Endodermal cell (in vitro differentiated cells): ENCODE measurements at regions not wholly inside any gene's neighbourhood (a gene's known extent, or its start where the extent isn't known, plus 50 kb on each side); places are given as distances from the start of the nearest gene placed in this dataset.

Experiments
- DNase-seq: peaks from one replicate; pipeline ENCODE4 v3.0.0-alpha.2; 2017
- H3K27ac ChIP-seq: 2 replicates; pipeline ENCODE4 v1.5.1; 2013; ENCODE audit warnings: mild to moderate bottlenecking, low read depth, low read length, moderate library complexity
- H3K27me3 ChIP-seq: 2 replicates; pipeline ENCODE4 v1.6.1; 2013; ENCODE audit warnings: mild to moderate bottlenecking, low read length, moderate library complexity; ENCODE audit not compliant: insufficient read depth, control insufficient read depth, poor library complexity, severe bottlenecking
- H3K36me3 ChIP-seq: 2 replicates; pipeline ENCODE4 v1.7.0; 2013; ENCODE audit warnings: mild to moderate bottlenecking, low read length, moderate library complexity; ENCODE audit not compliant: control insufficient read depth, insufficient read depth
- H3K4me1 ChIP-seq: one replicate; pipeline ENCODE4 v1.7.0; 2013; ENCODE audit warnings: low read length; ENCODE audit not compliant: control insufficient read depth, insufficient read depth
- H3K4me3 ChIP-seq: 2 replicates; pipeline ENCODE4 v1.5.1; 2013; ENCODE audit warnings: mild to moderate bottlenecking, low read length, moderate library complexity
- H3K9ac ChIP-seq: 2 replicates; pipeline ENCODE4 v1.6.1; 2013; ENCODE audit warnings: mild to moderate bottlenecking, low read length, moderate library complexity; ENCODE audit not compliant: poor library complexity, severe bottlenecking; ENCODE audit errors: extremely low read depth
- H3K9me3 ChIP-seq: 2 replicates; pipeline ENCODE4 v1.6.1; 2013; ENCODE audit warnings: mild to moderate bottlenecking, low read length, moderate library complexity; ENCODE audit not compliant: control insufficient read depth
- H3K27ac Mint-ChIP-seq: 2 replicates; pipeline ENCODE4 v1.8.0; 2020; ENCODE audit warnings: mixed read lengths
- H3K27me3 Mint-ChIP-seq: 2 replicates; pipeline ENCODE4 v1.8.0; 2021; ENCODE audit warnings: mild to moderate bottlenecking, mixed read lengths; ENCODE audit not compliant: insufficient read depth
- H3K36me3 Mint-ChIP-seq: 2 replicates; pipeline ENCODE4 v1.8.0; 2020; ENCODE audit warnings: low read depth, mixed read lengths
- H3K4me1 Mint-ChIP-seq: 2 replicates; pipeline ENCODE4 v1.8.0; 2020; ENCODE audit warnings: mixed read lengths
- H3K4me3 Mint-ChIP-seq: 2 replicates; pipeline ENCODE4 v1.8.0; 2020; ENCODE audit warnings: mild to moderate bottlenecking, moderate library complexity, mixed read lengths
- H3K9me3 Mint-ChIP-seq: 2 replicates; pipeline ENCODE4 v1.8.0; 2020; ENCODE audit warnings: mild to moderate bottlenecking, mixed read lengths
- CTCF ChIP-seq: fragments of 200-600 bp; sonication (generic); conservative IDR thresholded peaks from 2 replicates; pipeline ENCODE4 v1.5.0; 2021; ENCODE audit warnings: antibody characterized with exemption, mild to moderate bottlenecking
- WGBS, 2 experiments: methylation state at CpG; one replicate each; pipeline versions ENCODE4 v1.1.5 to v1.1.7; 2013; ENCODE audit warnings: missing lambda C conversion rate in 2 of 2, mixed read lengths in 1 of 2; ENCODE audit not compliant: insufficient coverage in 1 of 2, insufficient read length in 1 of 2; 5-methylcytosine and 5-hydroxymethylcytosine counted together

DNA sequence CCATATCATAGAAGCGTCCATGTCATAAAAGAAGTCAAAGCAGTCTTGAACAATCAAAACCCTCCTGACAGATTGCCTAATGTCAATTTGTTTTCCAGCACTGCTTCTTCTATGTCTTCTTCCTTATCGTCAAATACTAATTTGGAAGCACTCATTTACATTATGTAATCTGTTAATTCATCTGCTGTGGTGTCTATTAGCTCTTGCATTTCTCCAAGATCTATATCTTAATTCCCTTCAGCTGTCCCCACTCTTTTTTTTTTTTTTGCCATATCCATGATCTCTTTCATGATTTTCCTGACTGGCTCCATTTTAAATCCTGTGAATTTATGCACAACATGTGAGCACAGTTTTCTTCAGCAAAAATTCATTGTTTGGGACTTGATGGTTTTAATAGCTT lies 560.5 kb upstream of the ARPP21 start:
- Mint-ChIP-seq H3K4me1 (peaks cover 13% of the 10 kb centered on the region), H3K4me3 (no peak overlapping the region), H3K9me3 (no peaks in the 10 kb centered on the region)

DNA sequence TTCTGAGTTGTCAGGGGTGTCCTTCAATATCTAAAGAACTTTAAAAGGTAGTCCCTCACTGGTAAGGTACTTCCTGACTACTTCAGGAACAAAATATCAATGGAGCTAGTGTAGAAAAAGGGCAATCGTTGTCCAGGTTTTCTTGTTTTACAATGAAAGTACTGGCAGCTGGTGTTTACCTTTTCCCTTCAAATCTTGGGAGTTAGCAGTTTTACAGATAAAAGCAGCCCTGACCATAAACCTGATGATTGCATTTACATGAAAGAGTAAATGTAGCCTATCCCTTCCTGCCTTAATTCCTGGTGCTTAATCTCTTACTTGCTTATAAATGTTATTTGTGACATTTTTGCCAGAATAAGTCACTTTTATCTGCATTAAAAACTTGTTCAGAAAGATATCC lies 559.9 kb upstream of the ARPP21 start:
- TF ChIP-seq CTCF = no peak
- Mint-ChIP-seq H3K9me3 (no peaks in the 10 kb centered on the region), H3K36me3 (no peaks in the 10 kb centered on the region), H3K27me3 (peaks cover 12% of the 10 kb centered on the region), H3K4me1 (peaks cover 13% of the 10 kb centered on the region), H3K27ac (no peak overlapping the region), H3K4me3 (no peak overlapping the region)
- no peaks in the 10 kb centered on the region for H3K36me3 ChIP-seq
- H3K27me3 ChIP-seq = no peaks in the 10 kb centered on the region
- 88 to 100% methylated on average over 1 of the region's 1 CpG for WGBS, 2 experiments
- no peak for DNase-seq
- H3K4me3 ChIP-seq = no peak overlapping the region
- H3K9ac ChIP-seq = no peak overlapping the region
- no peak overlapping the region for H3K27ac ChIP-seq
- no peaks in the 10 kb centered on the region for H3K4me1 ChIP-seq
- H3K9me3 ChIP-seq = no peaks in the 10 kb centered on the region

More for the DNA sequence above, 560.5 kb upstream of the ARPP21 start:
- no peak for DNase-seq
- no peak overlapping the region for H3K27ac ChIP-seq
- Mint-ChIP-seq H3K27ac (no peak overlapping the region), H3K36me3 (no peaks in the 10 kb centered on the region), H3K27me3 (peaks cover 12% of the 10 kb centered on the region)
- H3K36me3 ChIP-seq = no peaks in the 10 kb centered on the region
- H3K4me3 ChIP-seq = no peak overlapping the region
- H3K9ac ChIP-seq = no peak overlapping the region
- no peaks in the 10 kb centered on the region for H3K27me3 ChIP-seq
- no peaks in the 10 kb centered on the region for H3K9me3 ChIP-seq
- 85 to 86% methylated on average over 2 of the region's 2 CpGs for WGBS, 2 experiments
- H3K4me1 ChIP-seq = no peaks in the 10 kb centered on the region
- no peak for TF ChIP-seq CTCF

DNA sequence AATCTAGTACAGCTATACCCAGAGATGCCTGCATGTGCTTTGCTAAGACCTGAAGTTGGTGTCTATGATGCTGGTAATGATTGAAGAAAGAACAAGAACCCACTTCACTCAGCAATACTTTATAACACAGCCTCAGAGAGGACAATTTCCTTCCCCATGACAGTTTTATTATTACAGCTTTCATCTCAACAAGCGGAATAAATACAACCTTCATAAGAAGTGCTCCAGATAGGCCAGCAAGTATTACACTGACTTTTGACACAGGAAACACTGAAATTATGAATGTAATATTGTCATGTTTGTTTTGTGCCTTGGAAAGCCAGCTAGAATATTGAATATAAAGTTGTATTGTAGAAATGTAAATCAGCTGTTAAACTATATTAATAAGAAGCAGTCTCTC lies 557.4 kb upstream of the ARPP21 start:
- WGBS, 2 experiments = 91 to 100% methylated on average over 1 of the region's 1 CpG
- Histone ChIP-seq H3K36me3 (no peaks in the 10 kb centered on the region), H3K4me1 (no peaks in the 10 kb centered on the region), H3K27me3 (no peaks in the 10 kb centered on the region), H3K9ac (no peak overlapping the region), H3K27ac (no peak overlapping the region), H3K9me3 (no peaks in the 10 kb centered on the region), H3K4me3 (no peak overlapping the region)
- no peaks in the 10 kb centered on the region for H3K9me3 Mint-ChIP-seq
- DNase-seq = no peak
- no peak overlapping the region for H3K27ac Mint-ChIP-seq
- H3K4me1 Mint-ChIP-seq = peaks cover 13% of the 10 kb centered on the region
- no peak for TF ChIP-seq CTCF
- no peak overlapping the region for H3K4me3 Mint-ChIP-seq
- no peaks in the 10 kb centered on the region for H3K36me3 Mint-ChIP-seq
- peaks cover 2% of the 10 kb centered on the region for H3K27me3 Mint-ChIP-seq
